ENCODE measurements at regions not wholly inside any gene's neighbourhood (a gene's known extent, or its start where the extent isn't known, plus 50 kb on each side); places are given as distances from the start of the nearest gene placed in this dataset.

DNA sequence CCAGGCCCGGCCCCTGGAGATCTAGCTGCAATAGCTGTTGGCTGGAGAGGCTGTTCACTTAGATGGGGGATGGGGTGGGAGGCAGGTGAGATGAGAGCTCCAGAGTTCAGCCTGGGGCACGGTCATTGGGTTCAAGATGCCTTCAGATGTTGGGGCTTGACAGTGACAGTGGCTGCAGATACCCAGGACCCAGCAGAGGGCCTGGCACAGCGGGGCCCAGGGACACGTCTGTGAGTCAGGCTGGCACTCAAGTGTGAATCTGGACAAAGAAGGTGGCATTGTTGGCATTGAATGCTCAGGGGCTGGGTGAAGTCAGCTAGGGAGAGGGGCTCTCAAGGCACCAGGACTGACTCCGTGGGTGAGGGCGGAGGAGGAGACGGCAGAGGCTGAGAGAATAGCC is 328.1 kb downstream of the SEC14L1 start:
- Histone ChIP-seq H2AFZ (ENCODE audit: low read depth, low read length) (no peak overlapping the region), H4K20me1 (replicated peaks; ENCODE audit: control insufficient read depth, insufficient read depth, low read length) (peaks cover 21% of the 10 kb centered on the region; the same call in 1 of the 2 replicates), H3K79me2 (ENCODE audit: control insufficient read depth, insufficient read depth, low read length) (peaks cover 79% of the 10 kb centered on the region), H3K27ac (ENCODE audit: extremely low read depth, low read depth, low read length) (no peak overlapping the region), H3K9me1 (ENCODE audit: control insufficient read depth, insufficient read depth, low read length) (no peaks in the 10 kb centered on the region), H3K36me3 (ENCODE audit: control insufficient read depth, insufficient read depth, low read length) (0 out of 3 replicates have a peak, but pooled peaks cover 8% of the 10 kb centered on the region), H3K27me3 (ENCODE audit: control insufficient read depth in 2 of 2, insufficient read depth in 2 of 2, low read length in 2 of 2) (no peaks in the 10 kb centered on the region), H3K4me2 (ENCODE audit: insufficient read depth, low read length) (no peak overlapping the region), H3K4me3 (no peak overlapping the region), H3K9ac (ENCODE audit: insufficient read depth in 1 of 2, low read depth in 2 of 2, low read length in 2 of 2) (no peak overlapping the region), H3K9me3 (replicated peaks; ENCODE audit: control insufficient read depth, insufficient read depth, low read depth, low read length) (no peaks in the 10 kb centered on the region), H3K4me1 (replicated peaks in 1 of 2; ENCODE audit: control insufficient read depth in 2 of 2, insufficient read depth in 2 of 2, low read length in 2 of 2) (peaks cover 37 to 46% of the 10 kb centered on the region in 2 experiments)
- ChIA-PET CTCF (ENCODE audit: low intra/inter-chr PET ratio) (no interaction called here), POLR2A (interaction anchor here (0.6 to 0.7 kb wide), 3 partner anchors 10 to 700 kb away, joined by 3 read pairs; no protein-coding TSS in a partner anchor)
- TF ChIP-seq CAMTA2 (CRISPR knock-in tag; conservative IDR thresholded peaks at IDR 0.05) (no peak), NBN (IDR thresholded peaks at IDR 0.05; ENCODE audit: low read depth) (no peak), TEAD2 (tag; IDR thresholded peaks at IDR 0.05) (no peak), FUS (optimal IDR thresholded peaks at IDR 0.05; ENCODE audit: low read depth, low read length) (no peak), SNIP1 (IDR thresholded peaks at IDR 0.05; ENCODE audit: low read depth) (no peak), HIVEP1 (CRISPR knock-in tag; IDR thresholded peaks at IDR 0.05) (no peak), ZNF140 (CRISPR knock-in tag; IDR thresholded peaks at IDR 0.05) (no peak), DNMT1 (IDR thresholded peaks at IDR 0.05) (no peak), GATAD2A (IDR thresholded peaks at IDR 0.05) (no peak), ARID1B (IDR thresholded peaks at IDR 0.05) (no peak), STAT5A (IDR thresholded peaks at IDR 0.05; ENCODE audit: borderline replicate concordance, low read length) (no peak), LARP7 (IDR thresholded peaks at IDR 0.05) (no peak), ZNF780A (CRISPR knock-in tag; IDR thresholded peaks at IDR 0.05) (no peak), ZNF785 (CRISPR knock-in tag; IDR thresholded peaks at IDR 0.05) (no peak)
- TF ChIP-seq, protein P1, sequence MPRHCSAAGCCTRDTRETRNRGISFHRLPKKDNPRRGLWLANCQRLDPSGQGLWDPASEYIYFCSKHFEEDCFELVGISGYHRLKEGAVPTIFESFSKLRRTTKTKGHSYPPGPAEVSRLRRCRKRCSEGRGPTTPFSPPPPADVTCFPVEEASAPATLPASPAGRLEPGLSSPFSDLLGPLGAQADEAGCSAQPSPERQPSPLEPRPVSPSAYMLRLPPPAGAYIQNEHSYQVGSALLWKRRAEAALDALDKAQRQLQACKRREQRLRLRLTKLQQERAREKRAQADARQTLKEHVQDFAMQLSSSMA (CRISPR knock-in tag; IDR thresholded peaks at IDR 0.05), result no peak
- TF ChIP-seq, protein P2, sequence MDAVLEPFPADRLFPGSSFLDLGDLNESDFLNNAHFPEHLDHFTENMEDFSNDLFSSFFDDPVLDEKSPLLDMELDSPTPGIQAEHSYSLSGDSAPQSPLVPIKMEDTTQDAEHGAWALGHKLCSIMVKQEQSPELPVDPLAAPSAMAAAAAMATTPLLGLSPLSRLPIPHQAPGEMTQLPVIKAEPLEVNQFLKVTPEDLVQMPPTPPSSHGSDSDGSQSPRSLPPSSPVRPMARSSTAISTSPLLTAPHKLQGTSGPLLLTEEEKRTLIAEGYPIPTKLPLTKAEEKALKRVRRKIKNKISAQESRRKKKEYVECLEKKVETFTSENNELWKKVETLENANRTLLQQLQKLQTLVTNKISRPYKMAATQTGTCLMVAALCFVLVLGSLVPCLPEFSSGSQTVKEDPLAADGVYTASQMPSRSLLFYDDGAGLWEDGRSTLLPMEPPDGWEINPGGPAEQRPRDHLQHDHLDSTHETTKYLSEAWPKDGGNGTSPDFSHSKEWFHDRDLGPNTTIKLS (IDR thresholded peaks at IDR 0.05; ENCODE audit: borderline replicate concordance, low read depth), result no peak
- no TSS peak for BruUV-seq (replicated peaks)
- no peak for FAIRE-seq
- no peak for ATAC-seq
- 82% methylated on average over 7 of the region's 7 CpGs for WGBS (ENCODE audit: insufficient coverage, low coverage, missing lambda C conversion rate)
- in situ Hi-C loops (cut with MboI) (no loop called here), intact Hi-C loops (cut with micrococcal nuclease) (no loop called here)
- no peak for DNase-seq (ENCODE audit: extremely low read depth in 1 of 4, low spot score in 3 of 4)
